Stimulated activated CD4-positive, alpha-beta T cell treated with anti-CD3 and anti-CD28 coated beads, Interleukin-1b, Interleukin-23, amount 100 ng/mL, for 48 hours (primary cell): ENCODE measurements at regions not wholly inside any gene's neighbourhood (a gene's known extent, or its start where the extent isn't known, plus 50 kb on each side); places are given as distances from the start of the nearest gene placed in this dataset.

ENCODE experiments used
- DNase-seq: peaks from one replicate; pipeline ENCODE4 v3.0.0-alpha.2; 2020

DNA sequence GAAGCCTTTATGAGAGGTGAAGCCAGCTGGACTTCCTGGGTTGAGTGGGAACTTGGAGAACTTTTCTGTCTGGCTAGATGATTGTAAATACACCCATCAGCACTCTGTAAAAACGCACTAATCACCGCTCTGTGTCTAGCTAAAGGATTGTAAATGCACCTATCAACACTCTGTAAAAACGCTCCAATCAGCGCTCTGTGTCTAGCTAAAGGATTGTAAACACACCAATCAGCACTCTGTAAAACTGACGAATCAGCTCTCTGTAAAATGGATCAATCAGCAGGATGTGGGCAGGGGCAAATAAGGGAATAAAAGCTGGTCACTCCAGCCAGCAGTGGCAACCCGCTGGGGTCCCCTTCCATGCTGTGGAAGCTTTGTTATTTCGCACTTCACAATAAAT is 163.6 kb upstream of the SLC39A10 start:
- DNase-seq: no peak

- no peak for DNase-seq
Measured at GRCh38 chr2:195490319-195490718, 166.7 kb upstream of the SLC39A10 start.

GRCh38 chr2:195489101-195489500 is 167.9 kb upstream of the SLC39A10 start:
- no peak for DNase-seq

DNA sequence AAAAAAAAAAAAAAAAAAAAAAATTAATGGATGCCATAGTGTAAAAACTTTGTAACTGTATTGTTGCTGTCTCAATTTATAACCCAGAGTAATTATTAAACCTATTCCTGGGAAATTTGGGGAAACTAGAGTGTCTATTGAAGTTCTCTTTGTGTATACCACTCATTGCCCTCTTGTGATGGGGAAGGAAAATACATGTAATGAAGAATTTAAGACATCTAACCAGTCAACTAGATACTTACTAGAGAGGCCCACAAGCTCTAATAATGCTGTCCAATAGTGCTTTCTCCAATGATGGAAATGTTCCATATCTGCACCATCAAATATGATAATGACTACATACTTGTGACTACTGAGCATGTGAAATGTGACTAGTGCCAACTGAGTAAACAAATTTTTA is 168.5 kb upstream of the SLC39A10 start:
- no peak for DNase-seq

GRCh38 chr2:195486987-195487644 is 169.9 kb upstream of the SLC39A10 start:
- DNase-seq: no peak

GRCh38 chr2:195486520-195486919 is 170.5 kb upstream of the SLC39A10 start:
- DNase-seq: no peak

DNA sequence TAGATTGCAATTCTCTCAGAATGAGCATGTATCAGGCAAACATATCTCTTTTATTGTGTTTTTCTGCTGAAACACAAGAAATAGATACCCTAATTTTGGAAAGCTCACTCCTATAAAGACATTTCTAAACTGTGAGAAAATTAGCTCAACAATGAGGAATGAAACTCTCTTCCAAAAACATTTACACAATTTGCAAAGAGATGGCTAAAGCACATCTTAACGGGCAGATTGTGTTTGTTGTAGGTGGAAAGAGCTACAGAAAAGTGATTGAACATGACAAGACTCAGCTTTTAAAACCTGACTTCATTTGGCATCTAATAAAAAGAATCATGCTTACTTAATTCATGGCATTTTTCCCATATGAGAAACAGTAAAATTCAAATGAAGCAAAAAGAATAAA is 175.0 kb upstream of the SLC39A10 start:
- no peak for DNase-seq

DNA sequence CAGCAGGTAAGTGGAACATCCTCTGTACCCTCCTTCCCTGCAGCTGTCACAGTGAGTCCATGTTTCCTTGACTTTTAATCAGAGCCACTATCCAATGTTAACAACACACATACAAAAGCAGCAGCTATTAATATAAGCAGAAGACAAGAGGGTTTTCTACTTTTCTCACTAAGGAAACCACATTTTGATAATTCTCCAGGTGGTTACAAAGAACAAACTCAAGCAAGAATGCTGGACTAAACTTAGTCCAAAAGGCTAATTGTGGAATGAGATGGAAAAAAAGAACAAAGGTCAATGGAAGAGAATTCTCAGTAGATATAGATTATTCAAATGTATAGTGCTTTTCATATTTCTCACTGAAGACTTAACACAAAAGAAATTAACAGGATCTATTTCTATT is 176.9 kb upstream of the SLC39A10 start:
- no peak for DNase-seq

DNA sequence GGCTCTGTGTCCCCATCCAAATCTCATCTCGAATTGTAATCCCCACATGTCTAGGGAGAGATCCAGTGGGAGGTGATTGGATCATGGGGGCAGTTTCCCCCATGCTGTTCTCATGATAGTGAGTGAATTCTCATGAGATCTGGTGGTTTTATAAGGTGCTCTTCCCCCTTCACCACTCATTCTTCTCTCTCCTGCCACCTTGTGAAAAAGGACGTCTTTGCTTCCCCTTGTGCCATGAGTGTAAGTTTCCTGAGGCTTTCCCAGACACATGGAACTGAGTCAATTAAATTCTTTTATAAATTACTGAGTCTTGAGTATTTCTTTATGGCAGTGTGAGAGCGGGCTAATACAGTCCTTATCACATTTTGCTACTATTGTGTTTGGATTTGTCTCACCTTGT is 177.6 kb upstream of the SLC39A10 start:
- no peak for DNase-seq

DNA sequence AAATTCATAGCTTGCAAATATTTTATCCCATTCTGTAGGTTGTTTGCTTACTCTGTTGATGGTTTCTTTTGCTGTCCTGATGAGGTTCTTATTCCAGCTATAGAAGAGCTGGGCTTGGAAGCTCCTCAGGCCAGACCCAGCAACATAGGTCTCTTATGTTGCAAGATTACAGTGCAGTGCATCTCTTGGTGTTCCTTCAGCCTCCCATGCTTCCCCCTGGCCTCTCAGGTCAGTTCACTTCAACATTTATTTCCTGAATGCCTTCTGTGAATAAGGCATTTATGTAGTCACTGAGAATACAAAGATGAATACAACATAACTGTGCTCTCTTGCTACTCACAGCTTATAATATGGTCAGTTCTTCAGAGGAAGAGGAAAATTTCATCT is 179.0 kb upstream of the SLC39A10 start:
- no peak for DNase-seq

- DNase-seq: no peak
Measured at GRCh38 chr2:195477248-195477995, 179.6 kb upstream of the SLC39A10 start.

DNA sequence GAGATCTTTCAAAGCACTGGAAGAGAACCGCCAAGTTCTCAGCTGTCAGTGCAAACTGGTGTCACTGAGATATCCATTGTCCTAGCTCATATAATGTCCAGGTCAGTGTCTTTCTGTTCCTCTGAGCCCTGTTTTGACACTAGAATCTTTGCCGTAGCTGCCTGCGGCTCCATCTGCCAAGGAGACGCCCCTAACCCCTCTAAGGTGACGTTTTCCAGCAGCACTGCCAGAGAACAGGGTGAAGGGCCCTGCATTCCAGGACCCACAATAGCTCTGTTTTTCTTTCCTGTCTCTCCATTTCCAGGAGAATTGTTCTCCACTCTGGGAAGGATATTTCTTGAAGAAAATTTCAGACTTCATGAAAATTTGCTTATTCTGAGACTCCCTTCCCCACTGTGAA is 181.7 kb upstream of the SLC39A10 start:
- no peak for DNase-seq

DNA sequence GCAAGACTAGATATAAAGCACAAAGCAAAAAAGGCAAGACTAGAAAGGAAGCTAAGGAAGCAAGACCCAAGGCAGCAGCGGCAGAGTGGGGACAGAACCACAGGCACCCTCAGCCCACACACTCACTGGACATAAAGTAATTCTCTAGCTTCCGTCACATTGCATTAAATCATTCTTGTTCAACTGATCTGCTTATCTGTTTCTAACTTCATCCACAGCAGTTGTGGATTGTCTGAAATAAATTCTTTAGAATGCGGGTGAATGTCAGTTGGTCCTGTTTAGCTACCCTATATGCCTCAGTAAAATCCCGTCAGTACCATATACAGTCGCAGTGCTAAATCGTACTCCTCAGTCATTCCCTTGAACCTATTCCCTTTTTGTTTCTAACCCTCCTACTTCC is 183.2 kb upstream of the SLC39A10 start:
- DNase-seq: no peak

DNA sequence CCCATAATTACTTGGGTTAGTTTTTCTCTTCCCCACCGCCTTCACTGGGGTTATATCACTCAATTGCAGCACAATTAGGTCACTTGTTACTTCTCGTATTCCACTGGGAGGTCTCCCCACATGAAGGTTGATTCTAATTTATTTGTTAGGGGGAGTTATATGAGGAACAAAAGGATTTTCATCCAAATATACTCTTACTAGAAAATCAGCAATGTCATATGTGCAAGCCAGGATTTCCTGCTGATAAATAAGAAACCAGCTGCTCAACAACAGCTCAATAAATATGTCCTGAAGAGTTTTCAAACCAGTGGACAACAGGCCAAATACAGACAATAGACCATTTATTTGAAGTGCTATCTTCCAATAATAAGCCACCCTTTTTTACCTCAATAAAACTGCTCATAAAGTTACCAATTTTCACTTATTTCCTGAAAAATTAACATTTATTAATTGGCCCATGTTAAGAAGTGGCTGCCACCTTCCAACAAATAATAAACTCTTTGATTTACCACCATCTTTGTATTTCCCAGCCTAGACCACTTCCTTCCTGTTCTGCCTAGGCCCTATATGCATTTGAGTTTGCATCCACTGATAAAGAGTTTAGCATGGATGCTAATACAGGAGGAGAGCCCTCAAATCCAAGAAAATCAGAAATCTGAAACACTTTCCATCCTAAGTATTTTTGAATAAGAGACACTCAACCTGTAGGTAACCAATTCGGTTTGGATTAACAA is 184.4 kb upstream of the SLC39A10 start:
- no peak for DNase-seq

DNA sequence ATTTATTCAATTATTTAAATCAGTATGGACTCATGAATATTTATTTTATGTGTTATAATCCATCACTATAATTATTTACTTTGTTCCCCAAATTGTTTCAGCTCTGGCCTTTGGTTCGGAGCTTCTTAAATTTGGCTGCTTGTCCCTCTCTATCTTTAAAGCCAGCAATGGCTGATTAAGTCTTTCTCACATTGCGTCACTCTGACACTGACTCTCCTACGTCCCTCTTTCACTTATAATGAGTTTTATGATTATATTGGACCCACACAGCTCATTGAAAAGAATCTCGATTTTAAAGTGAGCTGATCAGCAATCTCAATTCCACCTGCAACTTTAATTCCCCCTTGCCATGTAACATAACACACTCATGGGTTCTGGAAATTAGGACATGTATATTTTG is 185.2 kb upstream of the SLC39A10 start:
- DNase-seq: no peak

GRCh38 chr2:195471163-195471562 is 185.9 kb upstream of the SLC39A10 start:
- no peak for DNase-seq

- DNase-seq: no peak
Measured at GRCh38 chr2:195470622-195471021, 186.4 kb upstream of the SLC39A10 start.

DNA sequence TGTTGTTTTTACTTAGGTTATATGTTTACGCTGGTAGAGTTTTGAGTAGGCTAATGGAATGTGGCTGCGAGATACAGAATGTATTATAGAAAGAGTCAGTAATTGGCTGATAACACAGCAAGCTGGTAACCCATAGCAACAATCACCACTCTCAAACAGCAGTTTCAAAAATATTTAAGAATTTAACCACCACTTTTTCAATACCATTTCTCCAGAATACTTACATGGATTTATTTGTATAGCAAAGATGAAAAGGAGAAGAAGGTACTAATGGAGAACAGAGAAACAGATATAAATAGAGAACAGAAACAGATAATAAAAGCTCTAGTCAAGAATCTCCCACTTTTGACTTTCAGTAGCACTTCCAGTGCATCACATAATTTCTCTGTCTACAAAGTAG is 188.3 kb upstream of the SLC39A10 start:
- DNase-seq: no peak

DNA sequence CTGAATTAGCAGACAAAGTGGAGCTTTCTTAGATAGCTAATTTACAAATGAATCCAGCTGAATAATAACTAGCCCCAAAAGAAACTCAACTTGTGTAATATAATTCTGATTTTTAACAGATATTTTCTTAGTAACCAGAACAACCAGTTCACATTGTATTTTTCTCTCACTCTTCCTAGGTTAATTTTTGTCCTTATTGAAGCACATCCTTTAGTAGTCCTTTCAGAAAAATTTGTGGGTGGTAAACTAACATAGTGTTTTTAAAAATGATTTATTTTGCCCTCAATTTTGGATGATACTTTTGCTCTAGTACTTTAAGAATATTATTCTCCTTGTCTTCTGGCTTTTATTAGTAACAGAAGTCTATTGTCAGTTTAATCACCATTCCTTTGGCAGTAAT is 190.6 kb upstream of the SLC39A10 start:
- DNase-seq: no peak

DNA sequence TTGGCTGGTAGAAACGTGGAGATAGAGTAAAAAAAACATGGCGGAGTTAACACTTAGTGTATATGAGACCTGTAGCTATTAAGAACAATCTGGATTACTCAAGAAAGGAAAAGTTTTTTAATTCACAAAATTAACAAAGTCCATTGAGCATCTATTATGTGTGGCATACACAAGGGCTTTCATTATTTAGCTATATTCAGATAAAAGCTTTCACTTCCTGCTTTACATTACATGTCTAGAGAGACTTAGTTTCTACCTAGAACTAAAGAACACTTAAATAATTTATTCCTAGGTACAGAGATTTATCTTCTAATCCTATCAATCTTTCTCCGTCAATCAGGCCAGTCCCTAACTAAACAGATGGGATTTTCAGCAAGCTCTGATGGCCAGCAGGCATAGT is 196.0 kb upstream of the SLC39A10 start:
- no peak for DNase-seq

DNA sequence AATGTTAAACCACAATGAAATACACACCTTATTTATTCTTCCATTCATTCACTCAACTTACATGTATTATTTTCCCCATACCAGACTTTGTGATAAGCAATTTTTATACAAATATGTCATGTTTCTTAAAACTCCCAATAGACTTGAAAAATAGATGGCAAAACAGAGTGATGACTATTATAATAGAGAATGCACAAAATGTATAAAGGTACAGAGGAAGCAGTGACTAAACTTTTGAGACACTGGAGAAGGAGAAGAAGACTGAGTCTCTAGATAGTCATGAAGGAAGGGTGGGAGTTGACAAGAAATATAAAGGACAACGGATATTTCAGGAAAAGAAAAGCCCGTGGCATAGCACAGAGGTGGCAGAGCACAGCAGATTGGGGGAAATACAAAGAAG is 198.1 kb upstream of the SLC39A10 start:
- no peak for DNase-seq

GRCh38 chr2:195457873-195458272 is 199.2 kb upstream of the SLC39A10 start:
- no peak for DNase-seq

DNA sequence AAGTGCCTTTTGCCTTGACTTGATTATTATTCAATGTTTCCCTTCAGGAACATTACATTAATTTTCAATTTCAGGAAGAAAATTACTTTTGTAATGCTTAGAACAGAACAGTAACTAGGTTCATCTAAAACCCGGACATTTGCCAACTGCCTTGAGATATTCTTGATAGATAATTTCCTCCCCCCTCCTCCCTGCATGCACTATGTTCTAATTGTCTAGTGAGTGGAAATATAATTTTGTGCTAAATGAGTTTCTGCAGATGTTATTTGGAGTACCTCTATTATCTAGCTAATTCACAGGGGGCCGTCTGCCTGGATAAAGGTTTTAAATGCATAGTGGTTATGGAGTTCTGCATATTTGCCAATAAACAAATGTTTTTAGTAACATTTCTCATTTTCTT is 200.3 kb upstream of the SLC39A10 start:
- no peak for DNase-seq

DNA sequence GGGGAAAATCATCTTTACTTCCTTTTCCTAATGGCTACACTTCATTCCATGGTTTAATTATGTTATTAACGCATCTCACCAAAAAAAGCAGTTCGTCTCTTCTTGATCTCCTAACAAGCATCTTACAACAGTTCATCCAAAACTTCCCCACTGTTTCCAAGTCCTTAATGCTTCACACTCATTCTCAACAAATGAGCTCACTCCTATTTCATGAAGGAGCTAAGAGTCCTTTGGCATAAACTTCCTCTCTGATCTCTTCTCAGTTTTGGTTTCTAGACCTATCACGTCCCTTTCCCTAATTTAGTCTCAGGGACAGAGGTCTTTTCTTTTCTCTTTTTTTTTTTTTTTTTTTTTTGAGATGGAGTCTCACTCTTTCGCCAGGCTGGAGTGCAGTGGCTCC is 205.9 kb upstream of the SLC39A10 start:
- DNase-seq: no peak
